Embryonic facial prominence (tissue), 1 donor: ENCODE measurements at regions not wholly inside any gene's neighbourhood (a gene's known extent, or its start where the extent isn't known, plus 50 kb on each side); places are given as distances from the start of the nearest gene placed in this dataset.

Experiments
- DNase-seq: peaks from one replicate; pipeline ENCODE4 v3.0.0-alpha.2; 2016; ENCODE audit errors: extremely low spot score

GRCh38 chr17:79174905-79175856, 100.6 kb downstream of the ENGASE start:
- no peak for DNase-seq

GRCh38 chr17:79174193-79174765, 99.7 kb downstream of the ENGASE start:
- DNase-seq: no peak

GRCh38 chr17:79171188-79171587, 96.6 kb downstream of the ENGASE start:
- DNase-seq: no peak

GRCh38 chr17:79169861-79170260, 95.2 kb downstream of the ENGASE start:
- DNase-seq: no peak

- no peak for DNase-seq
Observed at GRCh38 chr17:79169366-79169765, 94.7 kb downstream of the ENGASE start.

GRCh38 chr17:79168486-79169055, 93.9 kb downstream of the ENGASE start:
- no peak for DNase-seq

GRCh38 chr17:79167486-79167885, 92.9 kb downstream of the ENGASE start:
- no peak for DNase-seq

- DNase-seq: no peak
Observed at GRCh38 chr17:79165756-79166473, 91.3 kb downstream of the ENGASE start.

- no peak for DNase-seq
Observed at GRCh38 chr17:79164913-79165695, 90.5 kb downstream of the ENGASE start.

- no peak for DNase-seq
Observed at GRCh38 chr17:79164408-79164807, 89.8 kb downstream of the ENGASE start.

GRCh38 chr17:79163071-79163470, 88.4 kb downstream of the ENGASE start:
- DNase-seq: no peak

GRCh38 chr17:79162012-79162963, 87.7 kb downstream of the ENGASE start:
- no peak for DNase-seq

GRCh38 chr17:79160980-79161636, 86.5 kb downstream of the ENGASE start:
- DNase-seq: no peak

- no peak for DNase-seq
Observed at GRCh38 chr17:79159926-79160325, 85.3 kb downstream of the ENGASE start.

GRCh38 chr17:79159471-79159870, 84.8 kb downstream of the ENGASE start:
- no peak for DNase-seq

GRCh38 chr17:79156463-79157095, 82.0 kb downstream of the ENGASE start:
- no peak for DNase-seq

GRCh38 chr17:79155701-79156100, 81.1 kb downstream of the ENGASE start:
- DNase-seq: no peak

- DNase-seq: no peak
Observed at GRCh38 chr17:79154951-79155585, 80.4 kb downstream of the ENGASE start.

GRCh38 chr17:79154446-79154845, 79.8 kb downstream of the ENGASE start:
- DNase-seq: no peak
